H1 (cell line): ENCODE measurements at regions not wholly inside any gene's neighbourhood (a gene's known extent, or its start where the extent isn't known, plus 50 kb on each side); places are given as distances from the start of the nearest gene placed in this dataset.

ENCODE experiments used
- CTCF ChIA-PET: fragments of 300-600 bp; sonication (Branson Sonifier 250); formaldehyde crosslinking; loops from one replicate; lab custom pipeline; 2021; ENCODE audit not compliant: partially characterized antibody; lab: Charles Lee
- POLR2A ChIA-PET: fragments of 300-600 bp; sonication (Branson Sonifier 250); formaldehyde crosslinking; loops from one replicate; lab custom pipeline; 2021; ENCODE audit warnings: inconsistent platforms; ENCODE audit not compliant: partially characterized antibody; lab: Charles Lee
- DNase-seq, 2 experiments: peaks; one replicate each; pipeline versions ENCODE4 v3.0.0 to v3.0.0-alpha.2; 2010 to 2022; ENCODE audit warnings: low spot score in 2 of 2, low read depth in 1 of 2, mixed read lengths in 1 of 2
- FAIRE-seq: peaks from 2 replicates; lab custom pipeline; 2011; peaks lifted over from hg19 to GRCh38; lab: Jason Lieb, UNC
- H2AFZ ChIP-seq: 2 replicates; pipeline ENCODE4 v1.8.1; 2012; ENCODE audit warnings: low read length, inconsistent platforms
- H2AK5ac ChIP-seq: 2 replicates; pipeline ENCODE4 v1.6.1; 2013; ENCODE audit warnings: low read depth, low read length
- H2BK120ac ChIP-seq: replicated peaks from 2 replicates; pipeline ENCODE3; 2013; ENCODE audit warnings: low read depth, low read length, inconsistent platforms
- H2BK12ac ChIP-seq: 2 replicates; pipeline ENCODE4 v1.6.1; 2013; ENCODE audit warnings: low read depth, low read length
- H2BK15ac ChIP-seq: 2 replicates; pipeline ENCODE4 v1.6.1; 2013; ENCODE audit warnings: low read length
- H2BK20ac ChIP-seq: 2 replicates; pipeline ENCODE4 v1.6.1; 2013; ENCODE audit warnings: low read length
- H2BK5ac ChIP-seq: 2 replicates; pipeline ENCODE4 v1.6.1; 2013; ENCODE audit warnings: low read depth, low read length
- H3K14ac ChIP-seq: 2 replicates; pipeline ENCODE4 v1.6.1; 2013; ENCODE audit warnings: inconsistent platforms; ENCODE audit not compliant: insufficient read length
- H3K18ac ChIP-seq: 2 replicates; pipeline ENCODE4 v1.6.1; 2013; ENCODE audit warnings: low read length; ENCODE audit errors: extremely low read depth
- H3K23ac ChIP-seq: 2 replicates; pipeline ENCODE4 v1.6.1; 2013; ENCODE audit warnings: inconsistent platforms; ENCODE audit not compliant: insufficient read length
- H3K23me2 ChIP-seq: 2 replicates; pipeline ENCODE4 v1.6.1; 2013; ENCODE audit warnings: low read depth, low read length
- H3K27ac ChIP-seq: 2 replicates; pipeline ENCODE4 v1.6.1; 2011; ENCODE audit warnings: low read depth, low read length, inconsistent platforms
- H3K27me3 ChIP-seq, 4 experiments: replicated peaks in 1 of 4; 1 replicate in 1 of 4; 2 replicates in 3 of 4; pipeline versions ENCODE4 v1.6.1 to v1.8.1; 2011 to 2013; ENCODE audit warnings: low read length in 3 of 4, mild to moderate bottlenecking in 3 of 4, inconsistent platforms in 2 of 4, mixed read lengths in 2 of 4, moderate library complexity in 1 of 4; ENCODE audit not compliant: control insufficient read depth in 3 of 4, insufficient read depth in 3 of 4; ENCODE audit errors: extremely low read depth in 1 of 4
- H3K36me3 ChIP-seq, 4 experiments: 2 replicates each; pipeline versions ENCODE4 v1.6.1 to v1.8.1; 2011 to 2013; ENCODE audit warnings: mild to moderate bottlenecking in 4 of 4, low read length in 3 of 4, moderate library complexity in 2 of 4, control low read depth in 1 of 4, inconsistent platforms in 1 of 4; ENCODE audit not compliant: insufficient read depth in 4 of 4, control insufficient read depth in 2 of 4
- H3K4ac ChIP-seq: replicated peaks from 2 replicates; pipeline ENCODE3; 2013; ENCODE audit warnings: low read length, low read depth, mixed read lengths, inconsistent platforms; ENCODE audit not compliant: insufficient read length
- H3K4me1 ChIP-seq, 4 experiments: replicated peaks in 1 of 4; 1 replicate in 1 of 4; 2 replicates in 3 of 4; pipeline versions ENCODE4 v1.6.1 to v1.8.1; 2011 to 2013; ENCODE audit warnings: low read length in 3 of 4, inconsistent platforms in 2 of 4, mixed read lengths in 1 of 4; ENCODE audit not compliant: insufficient read depth in 4 of 4, control insufficient read depth in 3 of 4
- H3K4me2 ChIP-seq, 2 experiments: 2 replicates each; pipeline versions ENCODE4 v1.6.1 to v1.8.1; 2011 to 2013; ENCODE audit warnings: low read depth in 2 of 2, low read length in 2 of 2, control low read depth in 1 of 2, inconsistent platforms in 1 of 2, mild to moderate bottlenecking in 1 of 2; ENCODE audit not compliant: insufficient read depth in 1 of 2
- H3K4me3 ChIP-seq, 4 experiments: fragments of 200-600, 300-600 bp in 1 of 4; sonication (generic), shearing (Covaris generic), sonication (Bioruptor Twin) in 1 of 4; 2 replicates each; pipeline versions ENCODE4 v1.5.1 to v1.8.1; 2011 to 2016; ENCODE audit warnings: low read length in 4 of 4, low read depth in 3 of 4, control low read depth in 2 of 4, inconsistent platforms in 2 of 4, mild to moderate bottlenecking in 2 of 4, mixed read lengths in 1 of 4, moderate library complexity in 1 of 4; ENCODE audit not compliant: insufficient read depth in 2 of 4; ENCODE audit errors: extremely low read depth in 1 of 4
- H3K56ac ChIP-seq: replicated peaks from 2 replicates; pipeline ENCODE3; 2013; ENCODE audit warnings: low read depth, mild to moderate bottlenecking, mixed read lengths, low read length, inconsistent platforms; ENCODE audit not compliant: insufficient read length
- H3K79me1 ChIP-seq: 2 replicates; pipeline ENCODE4 v1.6.1; 2013; ENCODE audit warnings: low read depth, low read length, control low read depth
- H3K79me2 ChIP-seq, 2 experiments: 2 replicates each; pipeline versions ENCODE4 v1.6.1 to v1.8.1; 2012 to 2013; ENCODE audit warnings: low read length in 2 of 2, mild to moderate bottlenecking in 2 of 2, inconsistent platforms in 1 of 2; ENCODE audit not compliant: insufficient read depth in 2 of 2, control insufficient read depth in 1 of 2
- H3K9ac ChIP-seq, 4 experiments: replicated peaks in 1 of 4; 1 replicate in 1 of 4; 2 replicates in 3 of 4; pipeline versions ENCODE4 v1.6.1 to v1.8.1; 2011 to 2013; ENCODE audit warnings: low read depth in 3 of 4, low read length in 3 of 4, control low read depth in 2 of 4, mild to moderate bottlenecking in 2 of 4, moderate library complexity in 2 of 4, inconsistent platforms in 1 of 4; ENCODE audit errors: extremely low read depth in 1 of 4
- H3K9me3 ChIP-seq, 2 experiments: 2 replicates each; pipeline versions ENCODE4 v1.6.1 to v1.8.1; 2012 to 2013; ENCODE audit warnings: mild to moderate bottlenecking in 2 of 2, moderate library complexity in 2 of 2, control low read depth in 1 of 2, inconsistent platforms in 1 of 2, low read depth in 1 of 2, low read length in 1 of 2, mixed read lengths in 1 of 2; ENCODE audit not compliant: insufficient read depth in 2 of 2
- H4K20me1 ChIP-seq, 2 experiments: replicated peaks in 1 of 2; 2 replicates each; pipeline versions ENCODE3 to v1.8.1; 2011 to 2013; ENCODE audit warnings: inconsistent platforms in 2 of 2, low read length in 2 of 2, mild to moderate bottlenecking in 1 of 2; ENCODE audit not compliant: insufficient read depth in 2 of 2, control insufficient read depth in 1 of 2
- H4K5ac ChIP-seq: 2 replicates; pipeline ENCODE4 v1.6.1; 2013; ENCODE audit warnings: low read length, low read depth, mixed read lengths, inconsistent platforms; ENCODE audit not compliant: insufficient read length
- H4K8ac ChIP-seq: 2 replicates; pipeline ENCODE4 v1.8.0; 2013; ENCODE audit warnings: mild to moderate bottlenecking, moderate library complexity, low read length, inconsistent platforms; ENCODE audit not compliant: insufficient read depth; ENCODE audit errors: extremely low read depth
- H4K91ac ChIP-seq: replicated peaks from 2 replicates; pipeline ENCODE3; 2013; ENCODE audit warnings: low read length, mixed read lengths, inconsistent platforms; ENCODE audit not compliant: insufficient read length
- BRCA1 ChIP-seq: IDR thresholded peaks from 2 replicates; pipeline ENCODE4 v1.6.1; 2012; ENCODE audit warnings: low read depth, low read length, improper control_type of control experiment
- CBX8 ChIP-seq: fragments of 300-800, 300-1000 bp; sonication (generic); IDR thresholded peaks from 2 replicates; pipeline ENCODE4 v1.7.1; 2016; ENCODE audit warnings: low read depth, low read length, borderline replicate concordance
- E2F6 ChIP-seq: IDR thresholded peaks from 2 replicates; pipeline ENCODE4 v1.6.1; 2012; ENCODE audit warnings: inconsistent platforms
- EZH2 ChIP-seq: fragments of 200-600 bp; sonication (generic); IDR thresholded peaks from 2 replicates; pipeline ENCODE4 v1.7.1; 2012; ENCODE audit warnings: low read depth, mild to moderate bottlenecking, moderate library complexity, low read length, inconsistent platforms; ENCODE audit not compliant: severe bottlenecking
- GABPA ChIP-seq: IDR thresholded peaks from 2 replicates; pipeline ENCODE4 v1.6.1; 2011; ENCODE audit warnings: mild to moderate bottlenecking, low read length, moderate library complexity, borderline replicate concordance; ENCODE audit not compliant: insufficient read depth
- KDM4A ChIP-seq: IDR thresholded peaks from one replicate; pipeline ENCODE4 v1.7.1; 2012; ENCODE audit warnings: low read depth, mild to moderate bottlenecking, moderate library complexity, low read length, inconsistent platforms; ENCODE audit not compliant: severe bottlenecking
- POLR2AphosphoS5 ChIP-seq: IDR thresholded peaks from 2 replicates; pipeline ENCODE4 v1.6.1; 2011; ENCODE audit warnings: low read depth, low read length
- RFX5 ChIP-seq: IDR thresholded peaks from 2 replicates; pipeline ENCODE4 v1.6.1; 2011; ENCODE audit warnings: low read depth, low read length, improper control_type of control experiment, borderline replicate concordance
- SP2 ChIP-seq: IDR thresholded peaks from 2 replicates; pipeline ENCODE4 v1.6.1; 2012; ENCODE audit warnings: mild to moderate bottlenecking, low read length, inconsistent platforms
- TAF1 ChIP-seq: IDR thresholded peaks from 2 replicates; pipeline ENCODE4 v1.6.1; 2011; ENCODE audit warnings: mild to moderate bottlenecking, low read depth, low read length
- TCF12 ChIP-seq: IDR thresholded peaks from 2 replicates; pipeline ENCODE4 v1.6.1; 2011; ENCODE audit warnings: low read depth, mild to moderate bottlenecking, low read length
- WGBS, 2 experiments: shearing (Covaris generic) in 1 of 2; methylation state at CpG; one replicate each; pipeline versions ENCODE4 v1.1.6 to v1.1.7; 2013 to 2015; ENCODE audit warnings: low lambda C conversion rate in 2 of 2, mixed read lengths in 2 of 2, inconsistent platforms in 1 of 2, low coverage in 1 of 2, missing lambda C conversion rate in 1 of 2; ENCODE audit not compliant: insufficient replicate concordance in 2 of 2, insufficient coverage in 1 of 2, insufficient read length in 1 of 2; ENCODE audit errors: extremely low coverage in 1 of 2, missing lambda C conversion rate in 1 of 2; 5-methylcytosine and 5-hydroxymethylcytosine counted together
- TF ChIP-seq, protein P1 (sequence below): IDR thresholded peaks from 2 replicates; pipeline ENCODE4 v1.6.1; 2012; ENCODE audit warnings: inconsistent platforms

DNA sequence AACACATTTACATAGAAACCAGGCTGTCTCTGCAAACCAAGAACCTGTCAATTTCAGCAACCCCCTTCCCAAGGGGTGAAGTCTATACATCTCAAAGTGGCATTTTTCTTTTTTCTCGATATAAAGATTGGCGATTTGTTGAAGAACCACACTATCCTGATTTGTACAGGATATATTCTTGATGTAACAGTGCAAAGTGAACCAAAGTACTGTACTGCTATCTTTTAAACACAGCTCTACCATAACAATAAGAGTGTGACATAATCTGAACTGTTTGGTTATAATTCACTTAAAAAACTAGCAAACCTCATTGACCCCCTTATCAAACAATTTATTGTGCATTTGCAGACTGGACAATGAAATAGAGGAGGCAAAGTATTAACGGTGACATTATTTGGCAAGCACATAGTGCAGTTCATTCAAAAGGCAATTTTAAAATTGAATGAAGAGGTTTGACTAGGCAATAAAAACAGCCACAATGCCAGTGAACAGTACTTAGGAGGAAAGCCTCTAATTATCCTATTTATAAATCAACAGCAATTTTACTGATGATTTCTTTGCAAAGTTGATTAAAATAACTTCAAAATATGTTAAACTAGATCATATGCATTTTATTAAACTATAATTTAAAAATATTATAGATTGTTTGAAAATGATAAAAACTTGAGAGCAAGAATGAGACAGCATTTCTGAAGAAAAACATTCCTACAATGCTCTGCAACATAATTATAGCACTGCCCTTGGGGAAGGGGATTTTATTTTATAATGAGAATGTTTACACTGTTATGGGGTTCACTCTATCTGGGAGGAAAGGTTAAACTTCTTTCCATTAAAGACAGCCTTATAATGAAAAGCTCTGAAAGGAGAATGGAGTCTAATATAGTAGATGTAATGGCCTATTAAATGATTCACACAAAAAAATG is 440.9 kb downstream of the ZEB2 start:
- Histone ChIP-seq H3K9me3 (no peaks in the 10 kb centered on the region), H3K4me2 (no peak overlapping the region)
- CTCF ChIA-PET, result interaction anchor here (1.9 kb wide), 1 partner anchor 19 kb away, joined by 4 read pairs; no protein-coding TSS in a partner anchor

More for the DNA sequence above, 440.9 kb downstream of the ZEB2 start:
- Histone ChIP-seq H2BK12ac (no peak overlapping the region), H3K23me2 (no peaks in the 10 kb centered on the region), H3K56ac (no peak overlapping the region), H2BK5ac (no peak overlapping the region), H3K18ac (no peak overlapping the region), H2BK120ac (no peak overlapping the region), H4K5ac (no peak overlapping the region), H3K4ac (no peak overlapping the region), H4K20me1 (no peaks in the 10 kb centered on the region), H3K14ac (no peak overlapping the region), H2AFZ (no peak overlapping the region), H3K27me3 (no peaks in the 10 kb centered on the region)
- FAIRE-seq, result no peak
- 88% methylated on average over 3 of the region's 3 CpGs; no CpG with 5 or more reads in 1 of the 2 experiments for WGBS, 2 experiments
- TF ChIP-seq POLR2AphosphoS5 (no peak), GABPA (no peak), EZH2 (no peak), E2F6 (no peak), KDM4A (no peak), BRCA1 (no peak), TAF1 (no peak), RFX5 (no peak), CBX8 (no peak), TCF12 (no peak), SP2 (no peak)
- TF ChIP-seq, protein P1, sequence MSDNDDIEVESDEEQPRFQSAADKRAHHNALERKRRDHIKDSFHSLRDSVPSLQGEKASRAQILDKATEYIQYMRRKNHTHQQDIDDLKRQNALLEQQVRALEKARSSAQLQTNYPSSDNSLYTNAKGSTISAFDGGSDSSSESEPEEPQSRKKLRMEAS, result no peak
- TF ChIP-seq, all 59 proteins: peak for 0
- no peak overlapping the region for H2AK5ac ChIP-seq
- H3K79me1 ChIP-seq, result no peaks in the 10 kb centered on the region
- H2BK20ac ChIP-seq, result no peak overlapping the region
- no peak overlapping the region for H4K8ac ChIP-seq
- H3K79me2 ChIP-seq, result no peaks in the 10 kb centered on the region
- POLR2A ChIA-PET, result no interaction called here
- H3K4me1 ChIP-seq, result no peaks in the 10 kb centered on the region
- H3K23ac ChIP-seq, result no peak overlapping the region
- H2BK15ac ChIP-seq, result no peak overlapping the region
- H3K27ac ChIP-seq, result no peak overlapping the region
- H4K91ac ChIP-seq, result no peak overlapping the region
- H3K4me3 ChIP-seq, result no peak overlapping the region
- DNase-seq, result no peak
- H3K9ac ChIP-seq, result no peak overlapping the region
- H3K36me3 ChIP-seq, result no peaks in the 10 kb centered on the region
